AG10803 (cell line): ENCODE measurements at regions not wholly inside any gene's neighbourhood (a gene's known extent, or its start where the extent isn't known, plus 50 kb on each side); places are given as distances from the start of the nearest gene placed in this dataset.

Experiments
- DNase-seq: peaks from one replicate; pipeline ENCODE4 v3.0.0; 2010; ENCODE audit warnings: low read depth
- H3K4me3 ChIP-seq: 2 replicates; pipeline ENCODE4 v1.5.1; 2011; ENCODE audit warnings: mild to moderate bottlenecking, low read length, control low read depth
- TF ChIP-seq, protein P1 (sequence below): conservative IDR thresholded peaks from 2 replicates; pipeline ENCODE4 v1.5.1; 2011; ENCODE audit warnings: mild to moderate bottlenecking, low read length, control low read depth, inconsistent platforms

- DNase-seq: peak; percentile 90
- H3K4me3 ChIP-seq: no peak overlapping the region
- TF ChIP-seq, protein P1, sequence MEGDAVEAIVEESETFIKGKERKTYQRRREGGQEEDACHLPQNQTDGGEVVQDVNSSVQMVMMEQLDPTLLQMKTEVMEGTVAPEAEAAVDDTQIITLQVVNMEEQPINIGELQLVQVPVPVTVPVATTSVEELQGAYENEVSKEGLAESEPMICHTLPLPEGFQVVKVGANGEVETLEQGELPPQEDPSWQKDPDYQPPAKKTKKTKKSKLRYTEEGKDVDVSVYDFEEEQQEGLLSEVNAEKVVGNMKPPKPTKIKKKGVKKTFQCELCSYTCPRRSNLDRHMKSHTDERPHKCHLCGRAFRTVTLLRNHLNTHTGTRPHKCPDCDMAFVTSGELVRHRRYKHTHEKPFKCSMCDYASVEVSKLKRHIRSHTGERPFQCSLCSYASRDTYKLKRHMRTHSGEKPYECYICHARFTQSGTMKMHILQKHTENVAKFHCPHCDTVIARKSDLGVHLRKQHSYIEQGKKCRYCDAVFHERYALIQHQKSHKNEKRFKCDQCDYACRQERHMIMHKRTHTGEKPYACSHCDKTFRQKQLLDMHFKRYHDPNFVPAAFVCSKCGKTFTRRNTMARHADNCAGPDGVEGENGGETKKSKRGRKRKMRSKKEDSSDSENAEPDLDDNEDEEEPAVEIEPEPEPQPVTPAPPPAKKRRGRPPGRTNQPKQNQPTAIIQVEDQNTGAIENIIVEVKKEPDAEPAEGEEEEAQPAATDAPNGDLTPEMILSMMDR: no peak
Measured at GRCh38 chr1:81695741-81696140, 105.0 kb upstream of the ADGRL2 start.

GRCh38 chr1:81693316-81693715 is 107.4 kb upstream of the ADGRL2 start:
- no peak overlapping the region for H3K4me3 ChIP-seq
- TF ChIP-seq, protein P1: no peak
- DNase-seq: no peak

DNA sequence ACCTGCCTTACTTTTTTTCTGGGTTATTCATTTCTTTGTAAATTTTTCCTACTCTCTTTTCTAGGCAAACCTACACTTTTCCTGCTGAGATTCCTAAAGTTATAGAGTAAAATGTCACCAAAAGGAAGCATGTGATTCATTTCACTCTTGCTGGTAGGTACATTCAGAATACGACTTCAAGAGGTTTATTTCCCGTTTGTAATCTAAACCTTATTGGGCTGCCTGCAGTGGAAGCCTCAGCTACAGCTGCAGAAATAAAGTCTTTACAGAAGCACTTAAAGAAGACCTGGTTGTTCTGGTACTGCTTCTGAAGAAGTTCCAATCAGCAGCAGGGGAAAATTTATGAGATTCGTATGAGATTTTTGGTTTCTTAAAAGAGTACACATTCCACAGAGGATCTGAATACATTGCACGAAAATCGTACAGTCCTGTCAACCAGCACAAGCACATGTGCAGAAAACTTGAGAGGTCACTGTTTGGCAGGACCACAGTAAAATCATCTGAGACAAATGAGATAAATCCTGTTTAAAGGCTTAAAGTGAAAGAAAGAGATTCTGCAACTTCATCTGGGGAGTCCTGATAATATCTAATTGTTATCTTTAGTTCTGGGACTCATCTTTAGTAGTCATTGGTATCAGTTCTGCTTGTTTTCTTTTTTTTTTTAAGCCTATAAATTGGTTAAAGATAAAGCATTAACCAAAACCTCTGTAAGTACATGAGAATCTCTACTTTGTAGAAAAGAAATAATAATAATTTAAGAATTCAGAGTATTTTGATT is 109.9 kb upstream of the ADGRL2 start:
- H3K4me3 ChIP-seq: no peak overlapping the region
- TF ChIP-seq, protein P1: no peak
- peak; percentile 66 for DNase-seq

DNA sequence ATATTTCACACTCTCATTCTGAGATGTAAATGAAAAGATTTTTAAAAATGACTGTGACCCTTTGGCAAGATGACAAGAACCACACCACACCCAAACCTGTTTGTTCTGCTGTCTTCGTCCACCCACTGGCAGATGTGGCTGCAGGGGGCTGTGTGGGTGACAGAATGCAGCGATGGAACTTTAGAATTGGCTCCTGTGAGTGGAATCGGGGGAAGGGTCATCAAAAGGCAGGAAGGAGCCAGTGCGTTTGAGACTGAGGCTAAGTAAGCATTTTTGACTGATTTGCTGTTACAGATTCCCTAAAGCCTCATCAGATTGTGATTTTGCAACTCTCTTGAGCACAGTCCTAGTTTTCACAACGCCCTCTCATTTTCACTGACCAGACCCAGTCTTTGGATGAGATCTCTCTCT is 111.2 kb upstream of the ADGRL2 start:
- TF ChIP-seq, protein P1: no peak
- peak; percentile 84 for DNase-seq
- peak overlapping the region; percentile 21; the same call in 1 of the 2 replicates for H3K4me3 ChIP-seq

DNA sequence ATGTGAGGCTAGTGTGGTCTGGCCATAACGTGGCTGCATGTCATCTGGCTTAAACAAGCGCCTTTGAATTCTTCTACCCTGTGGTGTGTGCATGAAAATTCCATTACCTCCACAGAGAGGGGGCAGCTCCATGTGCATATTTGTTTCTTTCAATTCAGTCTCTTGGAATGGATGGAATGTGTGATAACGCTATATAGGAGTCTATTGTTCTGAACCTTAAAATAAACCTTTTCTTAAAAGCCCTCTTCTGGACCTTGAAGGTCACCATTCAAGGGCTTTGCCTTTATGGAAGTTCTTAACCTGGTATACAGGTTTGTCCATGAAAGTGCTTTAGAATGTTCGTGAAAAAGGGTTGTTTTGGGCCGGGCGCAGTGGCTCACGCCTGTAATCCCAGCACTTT is 118.2 kb upstream of the ADGRL2 start:
- DNase-seq: peak; percentile 56

DNA sequence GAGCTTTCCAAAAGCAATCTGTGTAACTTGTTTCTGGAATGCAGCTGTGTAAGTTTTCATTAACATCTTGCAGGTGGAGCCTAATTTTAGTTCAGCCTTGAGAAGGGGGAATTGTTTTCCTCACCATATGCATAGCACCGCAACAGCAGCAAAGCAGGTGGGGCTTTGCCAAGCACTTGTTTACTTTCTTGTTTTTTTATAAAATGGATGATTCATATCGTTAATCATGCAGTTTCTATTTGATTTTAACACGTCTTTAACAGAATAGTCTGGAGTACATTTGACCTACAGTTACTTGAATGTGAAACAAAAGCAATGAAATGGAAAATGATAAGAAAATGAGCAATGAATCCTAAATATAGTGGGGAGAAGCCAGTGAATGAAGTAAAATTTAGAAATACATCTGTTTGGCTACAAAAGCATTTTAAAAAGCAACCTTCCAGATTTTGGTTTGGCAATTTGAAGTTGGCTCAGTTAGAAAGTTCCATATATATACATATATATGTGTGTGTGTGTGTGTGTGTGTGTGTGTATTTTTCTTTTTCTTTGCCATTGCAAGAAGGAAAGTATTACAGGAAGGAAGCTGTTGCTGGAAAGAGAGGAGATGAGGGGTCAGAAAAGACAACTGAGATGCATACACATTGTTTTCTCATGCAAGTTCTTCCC is 119.0 kb upstream of the ADGRL2 start:
- DNase-seq: peak; percentile 62
- TF ChIP-seq, protein P1: no peak
- H3K4me3 ChIP-seq: no peak overlapping the region

More for the DNA sequence above, 118.2 kb upstream of the ADGRL2 start:
- TF ChIP-seq, protein P1: no peak
- no peak overlapping the region for H3K4me3 ChIP-seq

DNA sequence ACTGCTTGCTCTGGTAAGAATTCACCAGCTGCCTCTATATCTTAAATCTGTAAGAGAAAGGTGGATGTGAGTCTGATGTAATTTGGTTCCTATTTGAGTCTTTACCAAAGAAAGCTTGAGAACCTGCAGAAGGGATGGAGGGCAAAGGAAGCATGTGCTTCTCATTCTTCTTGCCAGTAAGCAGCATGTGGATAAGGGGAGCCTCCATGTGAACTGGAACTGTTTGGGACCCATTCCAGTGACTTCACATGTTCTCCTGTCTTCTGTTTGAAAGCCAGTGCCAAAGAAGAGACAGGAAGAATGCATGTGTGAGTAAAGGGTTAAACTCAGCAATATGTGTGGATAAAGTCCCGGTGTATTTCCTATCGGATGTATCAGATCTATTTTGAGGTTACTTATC is 119.6 kb upstream of the ADGRL2 start:
- DNase-seq: peak; percentile 28
- no peak overlapping the region for H3K4me3 ChIP-seq
- TF ChIP-seq, protein P1: no peak
